ENCODE measurements at regions not wholly inside any gene's neighbourhood (a gene's known extent, or its start where the extent isn't known, plus 50 kb on each side); places are given as distances from the start of the nearest gene placed in this dataset.

DNA sequence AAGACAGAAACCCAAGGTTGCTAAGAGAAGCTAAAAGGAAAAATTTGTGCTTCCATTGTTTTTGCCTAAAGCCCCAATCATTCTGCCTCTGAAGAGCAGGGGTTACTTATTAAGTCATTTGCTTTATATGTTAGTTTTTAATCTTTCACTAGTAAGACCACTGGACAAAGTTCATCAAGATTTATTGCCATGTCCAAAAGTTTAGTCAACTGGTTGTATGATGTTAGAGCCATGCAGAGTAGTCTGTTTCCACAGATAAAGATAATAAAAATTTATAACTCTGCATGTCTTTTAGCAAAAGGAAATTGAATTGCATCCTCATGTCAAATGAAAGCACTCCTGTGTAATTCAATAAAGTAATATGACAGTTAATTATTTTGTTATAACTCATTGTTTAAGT is 75.8 kb upstream of the PRKG2 start:
- TF ChIP-seq TAF1 (IDR thresholded peaks at IDR 0.05; ENCODE audit: low read depth) (no peak), YY1 (IDR thresholded peaks at IDR 0.05; ENCODE audit: low read depth) (no peak), CEBPB (IDR thresholded peaks at IDR 0.05) (no peak), RAD21 (IDR thresholded peaks at IDR 0.05; ENCODE audit: low read depth) (no peak), TCF12 (IDR thresholded peaks at IDR 0.05; ENCODE audit: low read depth) (no peak), NFIC (IDR thresholded peaks at IDR 0.05) (no peak), TEAD4 (IDR thresholded peaks at IDR 0.05) (no peak), FOXM1 (IDR thresholded peaks at IDR 0.05; ENCODE audit: borderline replicate concordance, low read depth) (no peak)
- TF ChIP-seq, protein P1, sequence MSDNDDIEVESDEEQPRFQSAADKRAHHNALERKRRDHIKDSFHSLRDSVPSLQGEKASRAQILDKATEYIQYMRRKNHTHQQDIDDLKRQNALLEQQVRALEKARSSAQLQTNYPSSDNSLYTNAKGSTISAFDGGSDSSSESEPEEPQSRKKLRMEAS (IDR thresholded peaks at IDR 0.05), result no peak

DNA sequence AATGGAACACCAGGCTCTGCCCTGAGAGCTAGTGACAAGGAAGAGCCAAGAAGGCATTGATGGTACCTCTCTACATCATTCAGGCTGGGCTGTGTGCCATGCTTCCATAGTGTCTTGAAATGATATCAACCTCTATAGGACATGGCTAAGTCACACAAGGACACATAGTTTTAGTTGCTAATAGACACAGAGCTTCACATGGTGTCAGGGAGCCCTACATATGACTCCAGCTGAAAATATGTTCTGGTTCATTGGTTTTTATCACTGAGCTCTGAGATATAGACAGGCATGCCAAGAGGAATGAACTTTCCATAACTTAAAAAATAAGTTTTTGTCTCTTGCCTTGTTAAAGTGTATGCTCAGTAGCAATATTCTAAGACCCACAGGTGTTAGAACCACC is 72.1 kb upstream of the PRKG2 start:
- TF ChIP-seq CREB1 (IDR thresholded peaks at IDR 0.05; ENCODE audit: low read depth) (no peak), ZBTB7A (IDR thresholded peaks at IDR 0.05; ENCODE audit: low read depth) (no peak), TCF12 (IDR thresholded peaks at IDR 0.05; ENCODE audit: low read depth) (no peak), CEBPB (IDR thresholded peaks at IDR 0.05) (no peak), FOXM1 (IDR thresholded peaks at IDR 0.05; ENCODE audit: borderline replicate concordance, low read depth) (no peak), RAD21 (IDR thresholded peaks at IDR 0.05; ENCODE audit: low read depth) (no peak), NFIC (IDR thresholded peaks at IDR 0.05) (no peak), EP300 (IDR thresholded peaks at IDR 0.05; ENCODE audit: borderline replicate concordance) (no peak), EGR1 (IDR thresholded peaks at IDR 0.05) (no peak), TEAD4 (IDR thresholded peaks at IDR 0.05) (no peak)
- TF ChIP-seq, protein P1 (IDR thresholded peaks at IDR 0.05), result no peak
- TF ChIP-seq, protein P2, sequence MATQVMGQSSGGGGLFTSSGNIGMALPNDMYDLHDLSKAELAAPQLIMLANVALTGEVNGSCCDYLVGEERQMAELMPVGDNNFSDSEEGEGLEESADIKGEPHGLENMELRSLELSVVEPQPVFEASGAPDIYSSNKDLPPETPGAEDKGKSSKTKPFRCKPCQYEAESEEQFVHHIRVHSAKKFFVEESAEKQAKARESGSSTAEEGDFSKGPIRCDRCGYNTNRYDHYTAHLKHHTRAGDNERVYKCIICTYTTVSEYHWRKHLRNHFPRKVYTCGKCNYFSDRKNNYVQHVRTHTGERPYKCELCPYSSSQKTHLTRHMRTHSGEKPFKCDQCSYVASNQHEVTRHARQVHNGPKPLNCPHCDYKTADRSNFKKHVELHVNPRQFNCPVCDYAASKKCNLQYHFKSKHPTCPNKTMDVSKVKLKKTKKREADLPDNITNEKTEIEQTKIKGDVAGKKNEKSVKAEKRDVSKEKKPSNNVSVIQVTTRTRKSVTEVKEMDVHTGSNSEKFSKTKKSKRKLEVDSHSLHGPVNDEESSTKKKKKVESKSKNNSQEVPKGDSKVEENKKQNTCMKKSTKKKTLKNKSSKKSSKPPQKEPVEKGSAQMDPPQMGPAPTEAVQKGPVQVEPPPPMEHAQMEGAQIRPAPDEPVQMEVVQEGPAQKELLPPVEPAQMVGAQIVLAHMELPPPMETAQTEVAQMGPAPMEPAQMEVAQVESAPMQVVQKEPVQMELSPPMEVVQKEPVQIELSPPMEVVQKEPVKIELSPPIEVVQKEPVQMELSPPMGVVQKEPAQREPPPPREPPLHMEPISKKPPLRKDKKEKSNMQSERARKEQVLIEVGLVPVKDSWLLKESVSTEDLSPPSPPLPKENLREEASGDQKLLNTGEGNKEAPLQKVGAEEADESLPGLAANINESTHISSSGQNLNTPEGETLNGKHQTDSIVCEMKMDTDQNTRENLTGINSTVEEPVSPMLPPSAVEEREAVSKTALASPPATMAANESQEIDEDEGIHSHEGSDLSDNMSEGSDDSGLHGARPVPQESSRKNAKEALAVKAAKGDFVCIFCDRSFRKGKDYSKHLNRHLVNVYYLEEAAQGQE (IDR thresholded peaks at IDR 0.05; ENCODE audit: low read depth), result no peak

DNA sequence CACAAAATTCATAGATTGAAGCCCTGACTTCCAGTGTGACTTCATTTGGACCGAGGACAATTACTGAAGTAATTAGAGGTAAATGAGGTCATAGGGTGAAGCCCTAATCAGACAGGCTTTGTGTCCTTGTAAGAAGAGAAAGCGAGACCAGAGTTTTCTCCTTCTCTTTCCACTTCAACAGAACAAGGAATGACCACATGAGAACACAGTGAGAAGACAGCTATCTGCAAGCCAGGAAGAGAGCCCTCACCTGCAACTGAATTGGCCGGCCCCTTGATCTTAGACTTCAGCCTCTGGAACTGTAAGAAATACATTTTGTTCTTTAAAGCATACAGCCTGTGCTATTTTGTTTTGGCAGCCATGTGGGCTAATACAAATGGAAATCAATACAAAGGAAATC is 67.1 kb upstream of the PRKG2 start:
- TF ChIP-seq, protein P3, sequence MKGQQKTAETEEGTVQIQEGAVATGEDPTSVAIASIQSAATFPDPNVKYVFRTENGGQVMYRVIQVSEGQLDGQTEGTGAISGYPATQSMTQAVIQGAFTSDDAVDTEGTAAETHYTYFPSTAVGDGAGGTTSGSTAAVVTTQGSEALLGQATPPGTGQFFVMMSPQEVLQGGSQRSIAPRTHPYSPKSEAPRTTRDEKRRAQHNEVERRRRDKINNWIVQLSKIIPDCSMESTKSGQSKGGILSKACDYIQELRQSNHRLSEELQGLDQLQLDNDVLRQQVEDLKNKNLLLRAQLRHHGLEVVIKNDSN (IDR thresholded peaks at IDR 0.05), result no peak

DNA sequence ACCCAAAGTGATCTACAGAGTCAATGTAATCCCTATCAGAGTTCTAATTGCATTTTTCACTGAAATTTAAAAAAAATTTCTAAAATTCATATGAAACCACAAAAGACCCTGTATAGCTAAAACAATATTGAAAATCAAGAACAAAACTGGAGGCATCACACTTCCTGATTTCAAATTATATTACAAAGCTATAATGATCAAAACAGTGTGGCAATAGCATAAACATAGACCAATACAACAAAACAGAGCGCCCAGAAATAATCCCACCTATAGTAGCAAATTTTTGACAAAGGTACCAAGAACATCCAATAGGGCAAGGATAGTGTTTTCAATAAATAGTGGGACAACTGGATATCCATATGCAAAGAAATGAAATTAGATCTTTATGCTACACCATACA is 59.4 kb upstream of the PRKG2 start:
- TF ChIP-seq, protein P2 (IDR thresholded peaks at IDR 0.05; ENCODE audit: low read depth), result no peak
- TF ChIP-seq CREB1 (IDR thresholded peaks at IDR 0.05; ENCODE audit: low read depth), result no peak
- no peak for TF ChIP-seq EGR1 (IDR thresholded peaks at IDR 0.05)
- TF ChIP-seq YY1 (IDR thresholded peaks at IDR 0.05; ENCODE audit: low read depth), result no peak
- TF ChIP-seq FOXM1 (IDR thresholded peaks at IDR 0.05; ENCODE audit: borderline replicate concordance, low read depth), result no peak
- TF ChIP-seq, protein P1 (IDR thresholded peaks at IDR 0.05), result no peak
- no peak for TF ChIP-seq RAD21 (IDR thresholded peaks at IDR 0.05; ENCODE audit: low read depth)
- no peak for TF ChIP-seq TAF1 (IDR thresholded peaks at IDR 0.05; ENCODE audit: low read depth)
- TF ChIP-seq, protein P3 (IDR thresholded peaks at IDR 0.05), result no peak
- TF ChIP-seq NFIC (IDR thresholded peaks at IDR 0.05), result no peak
- TF ChIP-seq CEBPB (IDR thresholded peaks at IDR 0.05), result no peak
- no peak for TF ChIP-seq ZBTB7A (IDR thresholded peaks at IDR 0.05; ENCODE audit: low read depth)
- no peak for TF ChIP-seq TEAD4 (IDR thresholded peaks at IDR 0.05)
- no peak for TF ChIP-seq EP300 (IDR thresholded peaks at IDR 0.05; ENCODE audit: borderline replicate concordance)
- no peak for TF ChIP-seq TCF12 (IDR thresholded peaks at IDR 0.05; ENCODE audit: low read depth)

DNA sequence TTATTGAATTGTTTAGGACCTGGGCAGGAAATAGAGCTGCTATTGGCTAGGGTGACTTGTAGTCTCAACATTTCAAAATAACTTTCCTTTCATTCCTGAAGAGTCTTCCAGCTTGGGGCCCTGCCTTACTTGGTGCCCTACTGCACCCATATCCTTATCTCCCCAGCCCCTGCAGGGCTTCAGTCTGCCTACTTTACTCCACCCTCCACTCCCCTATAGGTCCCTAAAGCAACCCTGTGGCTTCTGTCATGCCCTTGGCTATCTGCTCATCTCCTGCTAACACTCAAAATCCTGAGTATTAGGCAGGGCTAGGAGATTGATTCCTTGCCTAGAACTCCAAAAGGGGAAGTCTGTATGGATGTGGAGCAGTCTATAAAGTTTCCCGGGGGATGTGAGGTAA is 57.6 kb upstream of the PRKG2 start:
- no peak for TF ChIP-seq YY1 (IDR thresholded peaks at IDR 0.05; ENCODE audit: low read depth)
- TF ChIP-seq, protein P3 (IDR thresholded peaks at IDR 0.05), result no peak
- no peak for TF ChIP-seq CEBPB (IDR thresholded peaks at IDR 0.05)
- no peak for TF ChIP-seq TCF12 (IDR thresholded peaks at IDR 0.05; ENCODE audit: low read depth)
- no peak for TF ChIP-seq CREB1 (IDR thresholded peaks at IDR 0.05; ENCODE audit: low read depth)
- no peak for TF ChIP-seq NFIC (IDR thresholded peaks at IDR 0.05)
- TF ChIP-seq, protein P2 (IDR thresholded peaks at IDR 0.05; ENCODE audit: low read depth), result no peak
- TF ChIP-seq EP300 (IDR thresholded peaks at IDR 0.05; ENCODE audit: borderline replicate concordance), result no peak
- TF ChIP-seq FOXM1 (IDR thresholded peaks at IDR 0.05; ENCODE audit: borderline replicate concordance, low read depth), result no peak

Measured in Ishikawa (cell line).